Esophagus (tissue), 2 donors: ENCODE measurements at regions not wholly inside any gene's neighbourhood (a gene's known extent, or its start where the extent isn't known, plus 50 kb on each side); places are given as distances from the start of the nearest gene placed in this dataset.

Experiments used
- H3K27ac ChIP-seq, 2 donors: one replicate each; pipeline ENCODE4 v1.5.1; 2013; ENCODE audit warnings: low read depth in 2 of 2, mild to moderate bottlenecking in 2 of 2, inconsistent platforms in 1 of 2, low read length in 1 of 2, moderate library complexity in 1 of 2
- H3K27me3 ChIP-seq, 2 donors: one replicate each; pipeline ENCODE4 v1.6.1; 2013; ENCODE audit warnings: low read length in 2 of 2, control low read depth in 1 of 2, mild to moderate bottlenecking in 1 of 2; ENCODE audit not compliant: insufficient read depth in 2 of 2, control insufficient read depth in 1 of 2
- H3K36me3 ChIP-seq, 2 donors: one replicate each; pipeline ENCODE4 v1.6.1; 2013; ENCODE audit warnings: low read length in 1 of 2; ENCODE audit not compliant: control insufficient read depth in 2 of 2, insufficient read depth in 2 of 2
- H3K4me1 ChIP-seq, 2 donors: one replicate each; pipeline ENCODE4 v1.6.1; 2013; ENCODE audit warnings: low read length in 1 of 2; ENCODE audit not compliant: control insufficient read depth in 2 of 2, insufficient read depth in 2 of 2
- H3K4me3 ChIP-seq, 2 donors: one replicate each; pipeline ENCODE4 v1.5.1; 2013; ENCODE audit warnings: low read length in 2 of 2, mild to moderate bottlenecking in 2 of 2, low read depth in 1 of 2, moderate library complexity in 1 of 2
- H3K9me3 ChIP-seq, 2 donors: one replicate each; pipeline ENCODE4 v1.6.1; 2013; ENCODE audit warnings: mild to moderate bottlenecking in 2 of 2, low read depth in 1 of 2, low read length in 1 of 2, moderate library complexity in 1 of 2; ENCODE audit not compliant: control insufficient read depth in 2 of 2, insufficient read depth in 1 of 2
- WGBS, 2 donors: extraction: QIAGEN DNeasy Blood & Tissue Kit; methylation state at CpG; one replicate each; pipeline ENCODE4 v1.1.7; 2013; 5-methylcytosine and 5-hydroxymethylcytosine counted together
- donor health status: healthy with polysubstance abuse.
- donor health status: Bipolar disorder and iron deficiency.

GRCh38 chr3:104168386-104168785 lies 1198.3 kb upstream of the ALCAM start:
- Histone ChIP-seq H3K9me3 (peaks cover 0 to 7% of the 10 kb centered on the region in 2 donors), H3K4me1 (no peaks in the 10 kb centered on the region), H3K4me3 (no peak overlapping the region), H3K36me3 (no peaks in the 10 kb centered on the region), H3K27me3 (no peaks in the 10 kb centered on the region), H3K27ac (no peak overlapping the region)
- 78 to 82% methylated on average over 3 of the region's 3 CpGs for WGBS, 2 donors

GRCh38 chr3:104175696-104176095 lies 1191.0 kb upstream of the ALCAM start:
- Histone ChIP-seq H3K9me3 (peaks cover 0 to 5% of the 10 kb centered on the region in 2 donors), H3K36me3 (no peaks in the 10 kb centered on the region), H3K4me3 (no peak overlapping the region), H3K27me3 (no peaks in the 10 kb centered on the region), H3K4me1 (no peaks in the 10 kb centered on the region), H3K27ac (no peak overlapping the region)
- WGBS, 2 donors, result 82 to 87% methylated on average over 3 of the region's 3 CpGs

GRCh38 chr3:104176706-104177105 lies 1190.0 kb upstream of the ALCAM start:
- no peak overlapping the region for H3K4me3 ChIP-seq
- no peaks in the 10 kb centered on the region for H3K36me3 ChIP-seq
- no peak overlapping the region for H3K27ac ChIP-seq
- H3K9me3 ChIP-seq, result peaks cover 0 to 5% of the 10 kb centered on the region in 2 donors
- no peaks in the 10 kb centered on the region for H3K4me1 ChIP-seq
- 64 to 68% methylated on average over 1 of the region's 1 CpG for WGBS, 2 donors
- H3K27me3 ChIP-seq, result no peaks in the 10 kb centered on the region

- no peak overlapping the region for H3K27ac ChIP-seq
- 78 to 82% methylated on average over 3 of the region's 3 CpGs for WGBS, 2 donors
- no peak overlapping the region for H3K4me3 ChIP-seq
- no peaks in the 10 kb centered on the region for H3K27me3 ChIP-seq
- H3K36me3 ChIP-seq, result no peaks in the 10 kb centered on the region
- no peaks in the 10 kb centered on the region for H3K4me1 ChIP-seq
- no peaks in the 10 kb centered on the region for H3K9me3 ChIP-seq
These were observed 1188.0 kb upstream of the ALCAM start for GRCh38 chr3:104178680-104179079.

- no peak overlapping the region for H3K4me3 ChIP-seq
- H3K9me3 ChIP-seq, result no peaks in the 10 kb centered on the region
- 29 to 44% methylated on average over 1 of the region's 1 CpG for WGBS, 2 donors
- H3K36me3 ChIP-seq, result no peaks in the 10 kb centered on the region
- no peaks in the 10 kb centered on the region for H3K4me1 ChIP-seq
- H3K27ac ChIP-seq, result no peak overlapping the region
- H3K27me3 ChIP-seq, result no peaks in the 10 kb centered on the region
These were observed 1185.8 kb upstream of the ALCAM start for GRCh38 chr3:104180906-104181305.

- Histone ChIP-seq H3K9me3 (no peaks in the 10 kb centered on the region), H3K36me3 (no peaks in the 10 kb centered on the region), H3K4me1 (no peaks in the 10 kb centered on the region), H3K4me3 (no peak overlapping the region), H3K27ac (no peak overlapping the region), H3K27me3 (no peaks in the 10 kb centered on the region)
These were observed 1176.0 kb upstream of the ALCAM start for GRCh38 chr3:104190681-104191080.

GRCh38 chr3:104198131-104198530 lies 1168.6 kb upstream of the ALCAM start:
- Histone ChIP-seq H3K9me3 (no peaks in the 10 kb centered on the region), H3K27ac (no peak overlapping the region), H3K4me3 (no peak overlapping the region), H3K4me1 (no peaks in the 10 kb centered on the region), H3K36me3 (no peaks in the 10 kb centered on the region), H3K27me3 (no peaks in the 10 kb centered on the region)
- WGBS, 2 donors, result 47 to 59% methylated on average over 2 of the region's 2 CpGs

- H3K36me3 ChIP-seq, result no peaks in the 10 kb centered on the region
- H3K27me3 ChIP-seq, result no peaks in the 10 kb centered on the region
- no peak overlapping the region for H3K4me3 ChIP-seq
- whole genome bisulfite sequencing, 2 donors, result 53 to 56% methylated on average over 2 of the region's 2 CpGs
- H3K27ac ChIP-seq, result no peak overlapping the region
- H3K4me1 ChIP-seq, result no peaks in the 10 kb centered on the region
- H3K9me3 ChIP-seq, result no peaks in the 10 kb centered on the region
These were observed 1159.8 kb upstream of the ALCAM start for GRCh38 chr3:104206925-104207324.

GRCh38 chr3:104214277-104214676 lies 1152.4 kb upstream of the ALCAM start:
- H3K27me3 ChIP-seq, result no peaks in the 10 kb centered on the region
- WGBS, 2 donors, result 20 to 24% methylated on average over 1 of the region's 1 CpG
- no peaks in the 10 kb centered on the region for H3K9me3 ChIP-seq

GRCh38 chr3:104214937-104215336 lies 1151.8 kb upstream of the ALCAM start:
- no peak overlapping the region for H3K27ac ChIP-seq
- H3K4me1 ChIP-seq, result no peaks in the 10 kb centered on the region
- 52 to 62% methylated on average over 2 of the region's 2 CpGs for WGBS, 2 donors
- H3K36me3 ChIP-seq, result no peaks in the 10 kb centered on the region
- H3K9me3 ChIP-seq, result no peaks in the 10 kb centered on the region
- no peaks in the 10 kb centered on the region for H3K27me3 ChIP-seq
- no peak overlapping the region for H3K4me3 ChIP-seq

More at GRCh38 chr3:104214277-104214676, 1152.4 kb upstream of the ALCAM start:
- no peaks in the 10 kb centered on the region for H3K36me3 ChIP-seq
- H3K27ac ChIP-seq, result no peak overlapping the region
- no peak overlapping the region for H3K4me3 ChIP-seq
- no peaks in the 10 kb centered on the region for H3K4me1 ChIP-seq
